D341Med (cell line): ENCODE measurements at regions not wholly inside any gene's neighbourhood (a gene's known extent, or its start where the extent isn't known, plus 50 kb on each side); places are given as distances from the start of the nearest gene placed in this dataset.

Source experiments
- DNase-seq: peaks from one replicate; pipeline ENCODE4 v3.0.0; 2012; ENCODE audit warnings: low spot score

DNA sequence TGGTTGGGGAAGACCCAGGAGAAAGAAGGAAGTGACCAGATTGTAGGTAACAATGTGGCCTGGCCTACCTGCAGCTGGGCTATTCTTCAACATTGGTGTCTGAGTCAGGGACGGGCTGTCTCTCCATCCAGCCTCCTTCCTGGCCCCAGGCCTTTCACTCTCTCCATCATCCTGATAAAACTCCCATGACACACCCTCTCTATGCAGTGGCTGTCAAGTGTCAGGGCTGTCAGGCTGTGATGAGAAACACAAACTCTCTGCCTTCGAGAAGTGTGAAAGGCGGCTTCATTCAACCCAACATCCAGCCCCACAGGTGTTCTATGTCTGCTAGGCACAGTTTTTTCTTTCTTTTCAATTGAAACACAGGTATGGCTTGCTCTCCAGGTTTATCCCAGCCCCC lies 153.3 kb upstream of the VSTM2B start:
- DNase-seq, result no peak

DNA sequence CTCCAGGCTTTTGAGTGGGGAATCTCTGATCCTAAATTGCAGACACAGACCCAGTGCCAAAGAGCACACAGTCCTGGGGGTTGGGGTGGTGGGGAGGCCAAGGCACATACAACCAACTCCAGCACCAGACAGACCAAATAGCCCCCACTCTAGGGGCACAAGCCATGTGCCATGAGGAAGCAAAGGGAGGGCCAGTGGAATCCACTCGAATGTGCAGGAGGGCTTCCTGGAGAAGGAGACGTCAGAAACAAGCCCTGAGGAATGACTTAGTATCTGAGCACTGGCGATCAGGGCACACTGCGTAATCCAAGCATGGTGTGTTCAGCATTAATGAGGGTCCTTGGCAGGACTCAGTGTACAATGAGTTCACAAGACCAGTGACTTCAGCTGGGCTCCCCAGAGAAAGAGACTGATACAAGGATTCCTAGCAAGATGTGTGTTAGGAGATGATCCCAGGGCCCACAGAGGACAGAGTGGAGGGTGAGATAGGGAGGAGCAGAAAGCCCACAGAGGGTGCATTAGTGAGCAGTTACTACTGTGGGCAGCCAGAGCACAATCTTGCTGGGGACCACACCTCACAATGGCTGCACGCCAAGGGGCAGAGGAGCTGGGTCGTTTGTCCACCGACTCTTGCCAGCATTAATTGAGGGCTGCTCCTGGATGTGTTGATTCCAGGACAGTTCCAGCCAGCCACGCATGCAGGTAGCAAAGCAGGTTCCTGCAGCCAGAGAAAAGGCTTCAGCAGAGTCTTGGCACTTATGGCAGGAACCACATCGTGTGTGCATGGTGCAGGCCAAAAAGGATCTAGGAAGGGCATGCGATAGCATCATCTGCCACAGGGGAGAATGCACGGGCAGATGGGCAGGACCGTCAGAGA lies 152.6 kb upstream of the VSTM2B start:
- DNase-seq, result peak; percentile 5

- peak; percentile 8 for DNase-seq
Observed at GRCh38 chr19:29375429-29376119, 150.2 kb upstream of the VSTM2B start.

GRCh38 chr19:29376855-29377354 lies 148.9 kb upstream of the VSTM2B start:
- DNase-seq, result peak; percentile 4

- DNase-seq, result peak; percentile 9
Observed at GRCh38 chr19:29378126-29378525, 147.7 kb upstream of the VSTM2B start.

- DNase-seq, result peak; percentile 3
Observed at GRCh38 chr19:29378543-29379080, 147.2 kb upstream of the VSTM2B start.

DNA sequence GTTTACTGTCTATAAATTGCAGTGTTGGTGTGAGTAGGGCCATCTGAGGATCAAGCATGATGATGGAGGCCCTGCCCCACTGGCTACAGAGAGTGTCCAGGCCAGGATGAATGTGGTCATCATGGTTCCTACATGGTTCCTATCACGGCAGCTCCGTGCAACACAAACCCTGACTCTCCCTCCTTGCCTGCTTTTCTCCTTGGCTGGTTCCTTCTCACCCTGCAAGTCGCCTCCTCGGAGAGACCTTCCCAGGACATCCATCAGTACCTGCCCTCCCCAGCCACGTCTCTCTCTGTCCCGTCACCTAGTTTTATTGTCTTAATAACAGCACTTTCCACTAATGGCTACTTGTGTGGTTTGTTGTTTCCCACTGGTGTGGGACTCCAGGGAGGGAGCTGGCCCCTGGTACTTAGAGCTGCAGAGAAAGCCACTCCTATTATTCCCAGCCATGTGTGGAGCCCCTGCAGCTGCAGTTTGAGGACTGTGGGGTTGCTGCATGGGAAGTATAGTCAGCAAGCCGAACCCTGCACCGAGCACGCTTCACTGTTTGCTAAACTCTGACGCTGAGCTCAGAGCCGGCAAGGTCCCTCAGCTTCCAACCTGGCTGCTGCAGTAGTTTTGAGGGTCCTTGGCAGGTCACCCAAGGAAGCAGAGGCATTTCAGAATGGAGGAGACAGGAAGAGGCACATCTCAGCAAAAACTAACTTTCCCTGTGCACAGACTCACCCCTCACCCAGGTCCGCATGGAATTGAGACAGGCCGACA lies 146.4 kb upstream of the VSTM2B start:
- peak; percentile 2 for DNase-seq

DNA sequence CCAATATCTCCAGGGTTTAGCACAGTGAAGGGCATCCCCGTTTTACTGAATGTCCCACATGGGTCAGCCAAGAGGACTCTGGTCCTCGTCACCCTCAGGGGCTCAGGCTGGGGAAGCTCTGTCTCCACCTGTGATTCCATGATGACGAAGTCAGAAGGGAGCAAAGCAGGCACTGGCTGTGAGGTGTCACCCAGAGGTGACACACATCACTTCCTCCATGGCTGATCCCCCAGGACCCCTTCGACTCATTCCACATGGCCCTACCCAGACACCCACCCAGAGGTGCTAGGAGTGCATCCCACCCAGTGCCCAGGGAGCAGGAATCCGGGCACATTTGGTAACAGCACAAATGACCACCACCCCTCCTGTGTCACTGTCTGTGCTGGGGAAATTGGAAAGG lies 145.2 kb upstream of the VSTM2B start:
- DNase-seq, result no peak

GRCh38 chr19:29381353-29382203 lies 144.2 kb upstream of the VSTM2B start:
- DNase-seq, result no peak

DNA sequence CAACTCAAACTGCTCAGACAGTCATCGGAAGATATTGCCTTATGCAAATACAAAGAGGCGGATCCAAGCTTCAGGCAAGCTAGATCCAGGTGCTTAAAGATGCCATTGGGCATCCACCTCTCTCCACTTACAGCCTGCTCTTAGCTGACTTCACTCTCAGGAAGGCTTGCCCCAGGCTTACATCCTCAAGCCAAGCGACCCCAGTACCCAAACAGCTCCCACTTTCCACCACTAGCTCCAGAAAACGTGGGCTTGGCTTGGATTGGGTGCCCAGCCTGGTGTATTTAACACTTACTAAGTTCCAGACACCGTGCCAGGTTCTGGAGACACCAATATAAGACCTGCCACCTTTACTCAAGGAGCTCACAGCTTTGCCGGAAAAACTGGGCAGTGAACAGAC lies 142.1 kb upstream of the VSTM2B start:
- no peak for DNase-seq

GRCh38 chr19:29384656-29385055 lies 141.1 kb upstream of the VSTM2B start:
- DNase-seq, result no peak

- no peak for DNase-seq
Observed at GRCh38 chr19:29385191-29385795, 140.5 kb upstream of the VSTM2B start.

GRCh38 chr19:29386970-29387369 lies 138.8 kb upstream of the VSTM2B start:
- no peak for DNase-seq

- DNase-seq, result no peak
Observed at GRCh38 chr19:29387586-29387985, 138.2 kb upstream of the VSTM2B start.

DNA sequence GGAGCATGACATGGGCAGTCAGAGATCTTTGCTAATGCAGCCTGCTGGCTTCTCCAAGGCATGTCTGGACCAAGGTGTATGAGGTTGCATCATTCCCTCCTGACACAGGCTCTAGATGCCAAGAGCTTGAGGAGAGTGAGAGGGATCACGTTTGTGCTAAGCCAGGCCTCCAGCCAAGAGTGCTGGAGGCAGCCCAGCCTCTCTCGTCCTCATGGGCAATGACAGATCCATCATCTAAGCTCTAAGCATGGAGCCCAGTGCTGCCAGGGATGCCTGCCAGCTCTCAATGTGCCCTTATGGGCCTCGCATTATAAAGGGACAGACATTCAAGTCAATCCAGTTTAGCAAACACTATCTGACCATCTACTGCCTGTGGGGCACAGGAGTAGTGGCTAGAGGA lies 136.3 kb upstream of the VSTM2B start:
- no peak for DNase-seq

DNA sequence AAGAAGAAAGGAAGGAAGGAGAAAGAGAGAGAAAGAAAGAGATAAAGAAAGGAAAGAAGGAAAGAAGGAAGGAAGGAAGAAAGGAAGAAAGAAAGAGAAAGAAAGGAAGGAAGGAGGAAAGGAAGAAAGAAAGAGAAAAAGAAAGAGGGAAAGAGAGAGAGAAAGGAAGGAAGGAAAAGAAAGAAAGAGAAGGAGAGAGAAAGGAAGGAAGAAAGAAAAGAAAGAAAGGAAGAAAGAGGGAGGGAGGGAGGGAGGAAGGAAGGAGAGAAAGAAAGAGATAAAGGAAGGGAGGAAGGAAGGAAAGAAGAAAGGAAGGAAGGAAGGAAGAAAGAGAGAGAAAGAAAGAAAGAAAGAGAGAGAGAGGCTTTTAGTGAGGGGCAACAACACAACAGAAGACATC lies 135.1 kb upstream of the VSTM2B start:
- DNase-seq, result no peak

GRCh38 chr19:29393915-29394460 lies 131.8 kb upstream of the VSTM2B start:
- no peak for DNase-seq

DNA sequence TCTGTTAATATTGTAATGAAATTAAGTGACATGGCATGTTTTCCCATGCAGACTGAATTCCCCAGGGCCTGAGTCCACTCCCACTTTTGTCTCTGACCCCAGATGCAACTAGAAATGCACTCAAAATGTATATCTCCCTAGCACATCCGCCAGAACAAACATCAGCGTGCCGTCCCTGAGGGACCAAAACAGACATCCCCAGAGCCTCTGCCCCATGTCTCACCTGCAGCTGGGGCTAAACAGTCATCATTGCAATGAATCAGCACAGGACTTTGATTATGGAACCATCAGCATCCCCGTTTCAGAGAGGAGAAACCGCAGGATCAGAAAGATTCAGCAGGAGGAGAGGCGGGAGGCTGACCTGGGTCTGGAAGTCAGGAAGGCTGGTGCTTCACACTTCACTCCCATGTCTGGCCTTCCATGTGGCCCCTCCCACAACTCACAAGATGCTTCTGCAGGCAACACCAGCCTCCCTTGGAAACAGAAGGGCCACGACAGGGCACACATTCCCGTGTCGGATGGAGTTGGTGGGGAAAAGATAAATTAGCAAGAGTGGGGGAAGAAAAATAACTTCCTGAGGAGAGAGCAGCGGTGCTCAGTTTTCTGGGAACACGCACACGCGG lies 130.6 kb upstream of the VSTM2B start:
- no peak for DNase-seq

- DNase-seq, result no peak
Observed at GRCh38 chr19:29395734-29396414, 129.9 kb upstream of the VSTM2B start.
